Naive thymus-derived CD4-positive, alpha-beta T cell (primary cell): ENCODE measurements at regions not wholly inside any gene's neighbourhood (a gene's known extent, or its start where the extent isn't known, plus 50 kb on each side); places are given as distances from the start of the nearest gene placed in this dataset.

Experiments
- ATAC-seq: fragments of 150-1000 bp; cut with Tn5 transposase; 2 replicates; pipeline ENCODE4 v1.10.0; 2021; ENCODE audit warnings: mild to moderate bottlenecking, moderate library complexity
- CTCF ChIA-PET: fragments of 350-600 bp; sonication (Branson Sonifier 250); formaldehyde crosslinking; loops from one replicate; lab custom pipeline; 2021; ENCODE audit warnings: antibody characterized with exemption; lab: Charles Lee
- POLR2A ChIA-PET: fragments of 350-600 bp; sonication (Branson Sonifier 250); formaldehyde crosslinking; loops from one replicate; lab custom pipeline; 2021; ENCODE audit warnings: antibody characterized with exemption, inconsistent platforms; lab: Charles Lee
- DNase-seq, 9 donors: peaks; one replicate each; pipeline versions ENCODE4 v3.0.0 to v3.0.0-alpha.2; 2020 to 2022; ENCODE audit warnings: mixed read lengths in 1 of 9
- H3K27ac ChIP-seq: one replicate; pipeline ENCODE4 v1.7.0; 2013; ENCODE audit warnings: mild to moderate bottlenecking, low read depth, low read length, moderate library complexity
- H3K27me3 ChIP-seq, 2 donors: one replicate each; pipeline ENCODE4 v1.7.0; 2013; ENCODE audit warnings: low read length in 2 of 2, mild to moderate bottlenecking in 2 of 2, moderate library complexity in 2 of 2; ENCODE audit not compliant: control insufficient read depth in 2 of 2, insufficient read depth in 2 of 2
- H3K36me3 ChIP-seq, 3 experiments: 1 replicate in 2 of 3; 2 replicates in 1 of 3; pipeline ENCODE4 v1.7.0; 2013; ENCODE audit warnings: low read length in 3 of 3, mild to moderate bottlenecking in 3 of 3, moderate library complexity in 1 of 3; ENCODE audit not compliant: insufficient read depth in 3 of 3, control insufficient read depth in 2 of 3
- H3K4me1 ChIP-seq, 2 donors: one replicate each; pipeline ENCODE4 v1.7.0; 2013; ENCODE audit warnings: low read length in 2 of 2, mild to moderate bottlenecking in 2 of 2, moderate library complexity in 1 of 2; ENCODE audit not compliant: control insufficient read depth in 2 of 2, insufficient read depth in 2 of 2
- H3K4me3 ChIP-seq: 2 replicates; pipeline ENCODE4 v1.7.0; 2013; ENCODE audit warnings: mild to moderate bottlenecking, low read length
- H3K9me3 ChIP-seq, 3 experiments: 1 replicate in 2 of 3; 2 replicates in 1 of 3; pipeline ENCODE4 v1.7.0; 2013; ENCODE audit warnings: low read length in 3 of 3; ENCODE audit not compliant: control insufficient read depth in 2 of 3
- H3K27ac Mint-ChIP-seq, 9 donors: one replicate each; pipeline ENCODE4 v1.8.0; 2020 to 2022; ENCODE audit warnings: mixed read lengths in 9 of 9, mild to moderate bottlenecking in 8 of 9, moderate library complexity in 5 of 9, inconsistent platforms in 2 of 9
- H3K27me3 Mint-ChIP-seq, 5 donors: one replicate each; pipeline ENCODE4 v1.8.0; 2021 to 2022; ENCODE audit warnings: mixed read lengths in 5 of 5, mild to moderate bottlenecking in 1 of 5
- H3K36me3 Mint-ChIP-seq, 5 donors: one replicate each; pipeline ENCODE4 v1.8.0; 2020 to 2022; ENCODE audit warnings: mixed read lengths in 5 of 5, mild to moderate bottlenecking in 3 of 5, inconsistent platforms in 1 of 5
- H3K4me1 Mint-ChIP-seq, 7 donors: one replicate each; pipeline ENCODE4 v1.8.0; 2020 to 2022; ENCODE audit warnings: mixed read lengths in 7 of 7, mild to moderate bottlenecking in 3 of 7, inconsistent platforms in 1 of 7
- H3K4me3 Mint-ChIP-seq, 10 donors: one replicate each; pipeline ENCODE4 v1.8.0; 2020 to 2022; ENCODE audit warnings: mild to moderate bottlenecking in 10 of 10, mixed read lengths in 10 of 10, moderate library complexity in 6 of 10, inconsistent platforms in 2 of 10
- H3K9me3 Mint-ChIP-seq, 11 donors: one replicate each; pipeline ENCODE4 v1.8.0; 2020 to 2022; ENCODE audit warnings: mixed read lengths in 11 of 11, mild to moderate bottlenecking in 4 of 11, inconsistent platforms in 1 of 11, moderate library complexity in 1 of 11
- intact Hi-C, 2 donors: fragments of 100-400 bp; cut with micrococcal nuclease; formaldehyde crosslinking; loops; one replicate each; pipeline ENCODE4 v1.15.1; 2023

- Histone ChIP-seq H3K27me3 (no peaks in the 10 kb centered on the region), H3K4me1 (no peaks in the 10 kb centered on the region), H3K36me3 (no peaks in the 10 kb centered on the region), H3K27ac (no peak overlapping the region), H3K9me3 (no peaks in the 10 kb centered on the region), H3K4me3 (no peak overlapping the region)
- H3K9me3 Mint-ChIP-seq: peaks cover 0 to 1% (median 0%) of the 10 kb centered on the region in 11 donors
- CTCF ChIA-PET: no interaction called here
- no peak overlapping the region for H3K27ac Mint-ChIP-seq
- peaks cover 0 to 4% (median 0%) of the 10 kb centered on the region in 5 donors for H3K36me3 Mint-ChIP-seq
- no peak overlapping the region for H3K4me3 Mint-ChIP-seq
- DNase-seq (no peak), ATAC-seq (no peak)
- H3K27me3 Mint-ChIP-seq: peaks cover 0 to 6% (median 0%) of the 10 kb centered on the region in 5 donors
- peaks cover 0 to 9% (median 0%) of the 10 kb centered on the region in 7 donors for H3K4me1 Mint-ChIP-seq
- intact Hi-C loops: no loop called here
- POLR2A ChIA-PET: no interaction called here
Observed at GRCh38 chr16:72473631-72474030, 301.7 kb upstream of the PMFBP1 start.

- no peak overlapping the region for H3K27ac Mint-ChIP-seq
- H3K4me3 Mint-ChIP-seq: no peak overlapping the region
- no peaks in the 10 kb centered on the region for H3K9me3 Mint-ChIP-seq
- H3K27me3 ChIP-seq: no peaks in the 10 kb centered on the region
- H3K27ac ChIP-seq: no peak overlapping the region
- no peak for DNase-seq
- H3K36me3 Mint-ChIP-seq: no peaks in the 10 kb centered on the region
- intact Hi-C loops: loop anchor here in 1 of 2 donors (2.0 kb wide), 1 partner anchor 25 kb away; no protein-coding TSS in a partner anchor
- H3K4me3 ChIP-seq: no peak overlapping the region
- ATAC-seq: no peak
- no peaks in the 10 kb centered on the region for H3K4me1 ChIP-seq
- H3K4me1 Mint-ChIP-seq: peaks cover 0 to 9% (median 0%) of the 10 kb centered on the region in 7 donors
- peaks cover 0 to 6% (median 1%) of the 10 kb centered on the region in 5 donors for H3K27me3 Mint-ChIP-seq
- H3K9me3 ChIP-seq: no peaks in the 10 kb centered on the region
- ChIA-PET POLR2A (no interaction called here), CTCF (no interaction called here)
- H3K36me3 ChIP-seq: no peaks in the 10 kb centered on the region
Observed at GRCh38 chr16:72471317-72471924, 299.5 kb upstream of the PMFBP1 start.

- Mint-ChIP-seq H3K4me3 (no peak overlapping the region), H3K4me1 (peaks cover 0 to 9% (median 0%) of the 10 kb centered on the region in 7 donors), H3K27me3 (peaks cover 0 to 6% (median 2%) of the 10 kb centered on the region in 5 donors), H3K36me3 (no peaks in the 10 kb centered on the region), H3K27ac (no peak overlapping the region), H3K9me3 (no peaks in the 10 kb centered on the region)
- Histone ChIP-seq H3K9me3 (no peaks in the 10 kb centered on the region), H3K27ac (no peak overlapping the region), H3K36me3 (no peaks in the 10 kb centered on the region), H3K4me3 (no peak overlapping the region), H3K27me3 (no peaks in the 10 kb centered on the region), H3K4me1 (no peaks in the 10 kb centered on the region)
- CTCF ChIA-PET: no interaction called here
- intact Hi-C loops: loop anchor here in 1 of 2 donors (2.0 kb wide), 1 partner anchor 24 kb away; no protein-coding TSS in a partner anchor
- ATAC-seq: no peak
- DNase-seq: no peak
- POLR2A ChIA-PET: no interaction called here
Observed at GRCh38 chr16:72470541-72470940, 298.6 kb upstream of the PMFBP1 start.

- Mint-ChIP-seq H3K27ac (no peak overlapping the region), H3K27me3 (peaks cover 0 to 6% (median 2%) of the 10 kb centered on the region in 5 donors)
Observed at GRCh38 chr16:72469932-72470331, 298.0 kb upstream of the PMFBP1 start.

GRCh38 chr16:72468582-72468981 is 296.6 kb upstream of the PMFBP1 start:
- Histone ChIP-seq H3K36me3 (no peaks in the 10 kb centered on the region), H3K27me3 (no peaks in the 10 kb centered on the region), H3K4me3 (no peak overlapping the region), H3K27ac (no peak overlapping the region), H3K9me3 (no peaks in the 10 kb centered on the region), H3K4me1 (no peaks in the 10 kb centered on the region)
- ChIA-PET POLR2A (no interaction called here), CTCF (no interaction called here)
- DNase-seq (no peak), ATAC-seq (no peak)
- Mint-ChIP-seq H3K9me3 (peaks cover 0 to 5% (median 0%) of the 10 kb centered on the region in 11 donors), H3K27me3 (peaks cover 0 to 6% (median 2%) of the 10 kb centered on the region in 5 donors), H3K4me1 (peaks cover 0 to 5% (median 0%) of the 10 kb centered on the region in 7 donors), H3K36me3 (no peaks in the 10 kb centered on the region), H3K27ac (no peak overlapping the region), H3K4me3 (no peak overlapping the region)
- intact Hi-C loops: loop anchor here in 1 of 2 donors (5.0 kb wide), 1 partner anchor 226 kb away; no protein-coding TSS in a partner anchor

More at GRCh38 chr16:72469932-72470331, 298.0 kb upstream of the PMFBP1 start:
- DNase-seq (no peak), ATAC-seq (no peak)
- Histone ChIP-seq H3K9me3 (no peaks in the 10 kb centered on the region), H3K4me1 (no peaks in the 10 kb centered on the region), H3K36me3 (no peaks in the 10 kb centered on the region), H3K27ac (no peak overlapping the region), H3K27me3 (no peaks in the 10 kb centered on the region), H3K4me3 (no peak overlapping the region)
- peaks cover 0 to 8% (median 0%) of the 10 kb centered on the region in 7 donors for H3K4me1 Mint-ChIP-seq
- ChIA-PET CTCF (no interaction called here), POLR2A (no interaction called here)
- H3K4me3 Mint-ChIP-seq: no peak overlapping the region
- no peaks in the 10 kb centered on the region for H3K9me3 Mint-ChIP-seq
- no peaks in the 10 kb centered on the region for H3K36me3 Mint-ChIP-seq
- intact Hi-C loops: loop anchor here in 1 of 2 donors (2.0 to 5.0 kb wide), 2 partner anchors 23 to 228 kb away; no protein-coding TSS in a partner anchor

GRCh38 chr16:72467157-72467759 is 295.3 kb upstream of the PMFBP1 start:
- Histone ChIP-seq H3K9me3 (no peaks in the 10 kb centered on the region), H3K4me3 (no peak overlapping the region), H3K27me3 (no peaks in the 10 kb centered on the region), H3K36me3 (no peaks in the 10 kb centered on the region), H3K27ac (no peak overlapping the region), H3K4me1 (no peaks in the 10 kb centered on the region)
- H3K27me3 Mint-ChIP-seq: peaks cover 0 to 6% (median 0%) of the 10 kb centered on the region in 5 donors
- DNase-seq (no peak), ATAC-seq (peak; percentile 37)
- no peak overlapping the region for H3K27ac Mint-ChIP-seq
- ChIA-PET POLR2A (no interaction called here), CTCF (no interaction called here)
- intact Hi-C loops: loop anchor here in 1 of 2 donors (5.0 kb wide), 1 partner anchor 225 kb away; no protein-coding TSS in a partner anchor
- H3K4me3 Mint-ChIP-seq: no peak overlapping the region
- peaks cover 0 to 5% (median 0%) of the 10 kb centered on the region in 11 donors for H3K9me3 Mint-ChIP-seq
- H3K36me3 Mint-ChIP-seq: no peaks in the 10 kb centered on the region
- peaks cover 0 to 5% (median 0%) of the 10 kb centered on the region in 7 donors for H3K4me1 Mint-ChIP-seq
